ENCODE measurements at regions not wholly inside any gene's neighbourhood (a gene's known extent, or its start where the extent isn't known, plus 50 kb on each side); places are given as distances from the start of the nearest gene placed in this dataset.

- no peak for TF ChIP-seq CTCF (IDR thresholded peaks at IDR 0.05)
- no peak for TF ChIP-seq POLR2A (IDR thresholded peaks at IDR 0.05)
These were observed 1203.4 kb downstream of the MAT2B start for GRCh38 chr5:164708831-164709230.

Data from thyroid gland (tissue), 4 donors.